ENCODE measurements at regions not wholly inside any gene's neighbourhood (a gene's known extent, or its start where the extent isn't known, plus 50 kb on each side); places are given as distances from the start of the nearest gene placed in this dataset.

DNA sequence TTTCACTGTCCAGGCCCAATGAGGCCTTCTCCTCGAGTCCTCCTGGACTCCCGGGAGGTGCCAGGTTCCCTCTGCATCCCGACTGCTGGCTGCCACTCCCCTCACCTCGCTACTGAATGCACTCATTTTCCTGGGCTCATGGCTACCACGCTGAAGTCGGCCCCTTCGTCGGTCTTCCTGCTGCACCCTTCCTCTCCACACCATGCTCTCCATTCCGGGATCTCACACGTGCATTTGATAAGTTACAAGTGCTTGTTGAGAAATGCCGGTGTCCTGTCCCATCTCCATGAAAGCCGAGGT is 334.7 kb upstream of the MYT1L start:
- Histone ChIP-seq H3K36me3 (no peaks in the 10 kb centered on the region), H3K27me3 (ENCODE audit: insufficient read depth, low read depth, severe bottlenecking) (no peaks in the 10 kb centered on the region), H3K9me3 (ENCODE audit: severe bottlenecking) (no peaks in the 10 kb centered on the region), H3K27ac (no peak overlapping the region), H3K4me3 (ENCODE audit: low read depth, low read length) (no peak overlapping the region)
- DNase-seq, result no peak
- TF ChIP-seq, protein P1, sequence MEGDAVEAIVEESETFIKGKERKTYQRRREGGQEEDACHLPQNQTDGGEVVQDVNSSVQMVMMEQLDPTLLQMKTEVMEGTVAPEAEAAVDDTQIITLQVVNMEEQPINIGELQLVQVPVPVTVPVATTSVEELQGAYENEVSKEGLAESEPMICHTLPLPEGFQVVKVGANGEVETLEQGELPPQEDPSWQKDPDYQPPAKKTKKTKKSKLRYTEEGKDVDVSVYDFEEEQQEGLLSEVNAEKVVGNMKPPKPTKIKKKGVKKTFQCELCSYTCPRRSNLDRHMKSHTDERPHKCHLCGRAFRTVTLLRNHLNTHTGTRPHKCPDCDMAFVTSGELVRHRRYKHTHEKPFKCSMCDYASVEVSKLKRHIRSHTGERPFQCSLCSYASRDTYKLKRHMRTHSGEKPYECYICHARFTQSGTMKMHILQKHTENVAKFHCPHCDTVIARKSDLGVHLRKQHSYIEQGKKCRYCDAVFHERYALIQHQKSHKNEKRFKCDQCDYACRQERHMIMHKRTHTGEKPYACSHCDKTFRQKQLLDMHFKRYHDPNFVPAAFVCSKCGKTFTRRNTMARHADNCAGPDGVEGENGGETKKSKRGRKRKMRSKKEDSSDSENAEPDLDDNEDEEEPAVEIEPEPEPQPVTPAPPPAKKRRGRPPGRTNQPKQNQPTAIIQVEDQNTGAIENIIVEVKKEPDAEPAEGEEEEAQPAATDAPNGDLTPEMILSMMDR (IDR thresholded peaks at IDR 0.05; ENCODE audit: low read depth, low read length), result no peak

DNA sequence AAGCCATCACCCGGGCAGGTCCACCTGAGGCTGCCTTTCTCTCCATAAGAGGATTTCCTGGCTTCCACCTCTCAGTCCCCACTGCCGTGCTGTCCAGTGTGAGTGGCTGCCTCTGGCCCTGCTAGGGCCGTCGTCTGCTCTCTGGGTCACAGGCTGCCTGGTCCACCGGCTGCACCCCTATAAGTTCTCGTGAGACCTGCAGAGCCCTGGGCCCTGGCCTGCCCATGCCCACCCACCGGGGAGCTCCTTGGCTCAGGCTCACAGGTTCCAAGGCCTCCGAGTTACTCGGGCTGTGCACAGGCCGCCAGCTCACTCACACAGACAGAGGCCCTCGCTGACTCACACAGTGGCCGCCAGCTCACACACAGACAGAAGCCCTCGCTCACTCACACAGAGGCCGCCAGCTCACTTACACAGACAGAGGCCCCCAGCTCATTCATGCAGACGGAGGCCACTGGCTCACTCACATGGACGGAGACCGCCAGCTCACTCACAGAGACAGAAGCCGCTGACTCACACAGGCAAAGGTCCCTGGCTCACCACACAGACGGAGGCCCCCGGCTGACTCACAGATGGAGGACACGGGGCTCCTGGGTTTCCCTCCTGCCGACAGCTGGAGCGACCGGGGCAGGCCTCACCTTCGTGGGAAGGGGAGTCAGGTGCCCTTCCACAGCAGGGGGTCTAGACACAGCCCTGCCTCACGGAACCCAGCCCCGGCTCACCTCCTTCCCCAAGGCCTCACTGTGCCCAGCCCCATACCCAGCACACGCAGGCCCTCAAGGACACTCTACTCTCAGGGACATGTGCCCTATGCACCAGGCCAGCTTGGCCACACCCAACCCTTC is 334.1 kb upstream of the MYT1L start:
- Histone ChIP-seq H3K9me3 (ENCODE audit: severe bottlenecking) (no peaks in the 10 kb centered on the region), H3K4me3 (ENCODE audit: low read depth, low read length) (no peak overlapping the region), H3K27ac (no peak overlapping the region), H3K36me3 (no peaks in the 10 kb centered on the region), H3K27me3 (ENCODE audit: insufficient read depth, low read depth, severe bottlenecking) (no peaks in the 10 kb centered on the region)
- TF ChIP-seq, protein P1 (IDR thresholded peaks at IDR 0.05; ENCODE audit: low read depth, low read length), result no peak
- peak; percentile 32 for DNase-seq

DNA sequence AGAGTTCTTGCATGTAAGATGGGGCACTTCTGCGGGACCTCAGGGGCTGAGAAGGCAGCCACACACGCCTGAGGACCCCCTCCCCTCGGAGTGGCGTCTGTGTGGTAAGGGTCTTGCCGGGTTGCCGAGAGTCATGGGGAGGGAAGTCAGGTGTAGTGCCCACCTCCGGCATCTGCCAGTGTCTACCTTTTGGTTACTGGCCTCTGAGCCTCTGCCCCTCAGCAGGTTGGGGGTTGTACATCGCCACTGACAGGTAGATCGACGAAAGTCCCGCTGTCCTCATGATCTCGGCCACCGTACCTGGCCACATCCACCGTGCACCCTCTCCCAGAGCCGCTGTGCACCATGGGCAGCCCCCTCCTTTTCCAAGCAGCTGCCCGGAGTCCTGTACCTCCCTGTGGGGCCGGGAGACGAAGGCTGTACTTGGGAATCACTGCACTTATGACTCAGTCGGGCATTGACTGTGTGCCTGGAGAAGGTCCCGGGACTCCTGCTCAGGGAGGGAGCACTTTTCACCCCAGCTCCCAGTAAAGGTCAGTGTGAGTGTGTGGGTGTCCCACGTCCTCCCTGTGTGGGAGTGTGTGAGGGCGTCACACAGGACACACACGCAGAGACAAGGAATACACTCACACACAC is 332.4 kb upstream of the MYT1L start:
- TF ChIP-seq, protein P1 (IDR thresholded peaks at IDR 0.05; ENCODE audit: low read depth, low read length), result no peak
- H3K27me3 ChIP-seq (ENCODE audit: insufficient read depth, low read depth, severe bottlenecking), result no peaks in the 10 kb centered on the region
- no peak overlapping the region for H3K27ac ChIP-seq
- DNase-seq, result no peak
- no peak overlapping the region for H3K4me3 ChIP-seq (ENCODE audit: low read depth, low read length)
- no peaks in the 10 kb centered on the region for H3K36me3 ChIP-seq
- H3K9me3 ChIP-seq (ENCODE audit: severe bottlenecking), result no peaks in the 10 kb centered on the region

DNA sequence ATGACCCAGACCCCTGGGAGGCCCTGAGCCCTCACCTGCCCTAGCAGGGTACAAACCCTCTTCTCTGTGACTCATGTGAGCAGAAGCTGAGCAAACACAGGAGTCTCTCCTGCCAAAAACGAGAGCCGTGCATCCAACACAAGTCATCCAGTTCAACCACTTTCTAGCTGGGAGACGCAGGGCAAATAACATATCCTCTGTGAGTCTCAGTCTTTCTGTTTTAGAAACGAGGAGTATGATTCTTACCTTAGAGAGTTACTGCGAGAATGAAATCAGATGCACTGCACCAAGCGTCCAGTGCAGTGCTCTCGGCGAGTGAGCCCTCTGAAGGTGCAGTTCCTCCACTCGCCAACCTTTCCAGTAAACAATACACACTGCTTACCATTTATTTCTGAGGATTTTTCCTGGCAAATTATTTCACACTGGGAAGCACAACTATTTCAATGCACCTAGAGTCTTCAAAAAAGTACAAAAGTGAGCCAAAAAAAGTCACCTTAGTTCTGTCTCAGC is 331.8 kb upstream of the MYT1L start:
- Histone ChIP-seq H3K4me3 (ENCODE audit: low read depth, low read length) (no peak overlapping the region), H3K9me3 (ENCODE audit: severe bottlenecking) (no peaks in the 10 kb centered on the region), H3K27me3 (ENCODE audit: insufficient read depth, low read depth, severe bottlenecking) (no peaks in the 10 kb centered on the region), H3K36me3 (no peaks in the 10 kb centered on the region), H3K27ac (no peak overlapping the region)
- DNase-seq, result no peak
- TF ChIP-seq, protein P1 (IDR thresholded peaks at IDR 0.05; ENCODE audit: low read depth, low read length), result no peak

DNA sequence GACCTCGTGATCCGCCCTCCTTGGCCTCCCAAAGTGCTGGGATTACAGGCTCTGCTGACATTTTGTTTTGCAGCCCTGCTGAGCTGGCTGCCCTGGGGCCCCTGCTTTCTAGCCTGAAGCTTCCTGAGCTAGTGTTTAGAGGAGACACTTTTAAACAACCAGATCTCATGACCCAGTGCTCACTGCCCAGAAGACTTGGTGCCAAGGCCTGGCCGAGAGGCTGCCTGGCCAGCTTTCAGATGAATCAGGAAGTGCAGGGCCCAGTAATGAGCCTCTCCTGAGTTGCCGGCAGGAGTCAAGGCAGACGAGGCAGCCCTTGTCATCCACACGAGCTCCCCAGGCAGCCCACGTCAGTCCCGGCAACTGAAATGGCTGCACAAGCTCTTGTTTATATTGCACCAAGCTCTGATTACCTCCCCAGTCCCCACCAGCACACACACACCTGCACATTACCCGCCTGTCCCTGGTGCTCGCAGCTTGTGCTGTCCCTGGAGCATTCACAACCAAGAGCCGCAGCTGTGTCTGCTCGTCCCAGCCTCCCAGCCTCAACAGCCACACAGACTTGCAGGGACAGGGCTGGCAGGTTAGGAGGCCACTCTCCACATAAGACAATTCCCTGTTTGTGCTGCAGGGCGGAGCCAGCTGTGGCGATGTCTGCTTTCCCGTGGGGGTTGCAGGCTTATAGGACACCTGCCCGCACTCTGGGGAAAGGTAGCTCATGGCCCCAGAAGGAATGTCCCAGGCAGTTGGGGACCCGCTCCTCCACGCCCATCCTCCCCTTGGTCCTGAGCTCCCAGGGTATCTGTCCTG is 331.2 kb upstream of the MYT1L start:
- no peak for DNase-seq
- TF ChIP-seq, protein P1 (IDR thresholded peaks at IDR 0.05; ENCODE audit: low read depth, low read length), result no peak
- Histone ChIP-seq H3K27ac (no peak overlapping the region), H3K27me3 (ENCODE audit: insufficient read depth, low read depth, severe bottlenecking) (no peaks in the 10 kb centered on the region), H3K9me3 (ENCODE audit: severe bottlenecking) (no peaks in the 10 kb centered on the region), H3K36me3 (no peaks in the 10 kb centered on the region), H3K4me3 (ENCODE audit: low read depth, low read length) (no peak overlapping the region)

Measured in WERI-Rb-1 (cell line).